C4-2B (cell line): ENCODE measurements at regions not wholly inside any gene's neighbourhood (a gene's known extent, or its start where the extent isn't known, plus 50 kb on each side); places are given as distances from the start of the nearest gene placed in this dataset.
"Not testable (repeated sequence)": the region's sequence is repeated elsewhere in the genome, so short reads cannot be mapped to it uniquely, and the experiment has no call there.

Experiments
- H3K27ac ChIP-seq: fragments of 450-650 bp; 2 replicates; pipeline ENCODE4 v1.5.1; 2017
- CTCF ChIP-seq: fragments of 450-650 bp; conservative IDR thresholded peaks from 2 replicates; pipeline ENCODE4 v1.5.1; 2017; ENCODE audit warnings: mild to moderate bottlenecking
- ZFX ChIP-seq: fragments of 450-650 bp; IDR thresholded peaks from 2 replicates; pipeline ENCODE4 v1.6.1; 2017

DNA sequence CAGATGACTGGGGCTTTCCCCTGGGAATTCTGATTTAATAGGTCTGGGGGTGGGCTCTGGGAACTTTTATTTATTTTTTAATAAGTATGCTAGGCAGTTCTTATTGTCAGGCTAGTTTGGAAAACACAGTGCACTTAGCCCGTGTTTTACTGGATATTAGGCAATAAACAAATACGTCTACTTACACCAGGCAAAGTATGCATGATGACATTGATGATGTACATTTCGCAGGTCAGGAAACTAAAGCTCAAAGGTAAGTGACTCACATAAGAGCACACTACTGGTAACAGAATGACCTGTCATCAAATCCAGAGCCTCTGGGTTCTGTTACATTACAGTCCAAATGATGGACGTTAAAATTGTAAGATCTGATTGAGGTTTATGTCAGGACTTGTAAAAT, 144.4 kb upstream of the EXOC2 start:
- H3K27ac ChIP-seq = no peak overlapping the region

GRCh38 chr6:836276-836853, 143.4 kb upstream of the EXOC2 start:
- TF ChIP-seq ZFX = no peak
- no peak for TF ChIP-seq CTCF

More for the DNA sequence above, 144.4 kb upstream of the EXOC2 start:
- no peak for TF ChIP-seq CTCF
- TF ChIP-seq ZFX = no peak

DNA sequence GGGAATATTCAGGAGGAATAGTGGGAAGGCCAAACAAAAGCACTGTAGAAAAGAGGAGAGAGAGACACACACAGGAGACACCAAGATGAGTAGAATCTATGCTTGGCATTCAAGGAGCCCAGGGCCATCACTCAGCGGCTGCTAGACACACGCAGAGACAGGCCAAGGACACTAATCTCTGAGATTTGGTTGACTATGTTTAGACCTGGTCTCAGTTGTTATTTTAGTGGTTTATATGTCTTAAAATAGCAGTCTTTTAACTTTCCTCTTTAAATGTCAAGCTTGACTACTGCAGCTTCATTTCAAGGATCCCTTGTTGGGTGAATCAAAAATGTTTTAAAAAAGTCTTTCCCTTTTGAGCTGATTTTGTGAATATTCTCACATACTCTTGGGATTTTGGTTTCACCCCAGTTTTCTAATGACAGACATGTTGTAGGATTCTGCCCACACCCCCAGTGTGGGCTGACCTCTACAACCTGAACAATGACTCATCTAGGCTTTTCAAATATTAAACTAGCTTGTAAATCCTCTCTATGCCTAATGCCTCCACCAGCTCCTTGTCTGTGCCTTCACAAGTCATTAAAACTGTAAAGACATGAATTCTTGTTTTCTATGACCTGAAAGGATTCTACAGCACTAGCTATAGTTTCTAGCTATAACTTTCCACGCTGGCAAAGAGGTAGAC, 142.7 kb upstream of the EXOC2 start:
- no peak for TF ChIP-seq ZFX
- no peak for TF ChIP-seq CTCF
- no peak overlapping the region for H3K27ac ChIP-seq

More at GRCh38 chr6:836276-836853, 143.4 kb upstream of the EXOC2 start:
- H3K27ac ChIP-seq = no peak overlapping the region

DNA sequence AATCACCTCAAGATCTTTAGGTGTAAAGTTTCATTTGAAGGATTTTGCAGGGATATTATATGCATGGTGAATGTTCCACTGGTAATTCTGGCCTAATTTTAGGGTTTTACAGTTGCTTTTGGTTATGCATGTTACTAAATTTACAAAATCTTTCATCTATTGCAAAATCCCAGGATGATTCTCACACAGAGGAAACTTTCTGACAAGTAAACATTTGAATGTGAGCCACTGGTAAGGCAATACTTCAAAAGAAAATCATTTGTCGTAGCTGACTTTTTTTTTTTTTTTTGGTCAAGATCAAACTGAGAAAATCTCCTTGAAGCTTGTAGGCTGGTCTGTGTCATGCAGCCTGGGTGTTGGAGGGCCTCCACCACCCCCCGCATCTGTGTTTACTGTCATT, 141.9 kb upstream of the EXOC2 start:
- TF ChIP-seq ZFX = no peak
- TF ChIP-seq CTCF = no peak
- H3K27ac ChIP-seq = no peak overlapping the region

DNA sequence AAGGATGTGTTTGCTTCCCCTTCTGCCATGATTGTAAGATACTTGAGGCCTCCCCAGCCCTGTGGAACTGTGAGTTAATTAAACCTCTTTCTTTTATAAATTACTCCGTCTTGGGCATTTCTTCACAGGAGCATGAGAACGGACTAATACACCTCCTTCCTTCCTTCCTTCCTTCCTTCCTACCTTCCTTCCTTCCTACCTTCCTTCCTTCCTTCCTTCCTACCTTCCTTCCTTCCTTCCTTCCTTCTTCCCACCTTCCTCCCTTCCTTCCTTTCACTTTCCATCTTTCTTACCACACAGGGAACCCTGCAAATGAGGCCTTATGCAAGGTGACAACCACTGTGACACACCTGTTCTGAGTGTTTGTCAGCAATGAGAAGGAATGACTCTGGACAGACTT, 141.3 kb upstream of the EXOC2 start:
- no peak overlapping the region for H3K27ac ChIP-seq
- no peak for TF ChIP-seq CTCF
- no peak for TF ChIP-seq ZFX

DNA sequence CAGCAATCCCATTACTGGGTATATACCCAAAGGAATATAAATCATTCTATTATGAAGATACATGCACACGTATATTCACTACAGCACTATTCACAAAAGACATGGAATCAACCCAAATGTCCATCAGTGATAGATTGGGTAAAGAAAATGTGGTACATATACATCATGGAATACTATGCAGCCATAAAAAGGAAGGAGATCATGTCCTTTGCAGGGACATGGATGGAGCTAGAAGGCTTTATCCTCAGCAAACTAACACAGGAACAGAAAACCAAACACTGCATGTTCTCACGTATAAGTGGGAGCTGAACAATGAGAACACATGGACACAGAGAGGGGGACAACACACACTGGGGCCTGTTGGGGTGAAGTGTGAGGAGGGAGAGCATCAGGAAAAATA, 139.9 kb upstream of the EXOC2 start:
- H3K27ac ChIP-seq = not testable (repeated sequence)

GRCh38 chr6:830667-831327, 137.9 kb upstream of the EXOC2 start:
- TF ChIP-seq CTCF = no peak
- no peak for TF ChIP-seq ZFX
- no peak overlapping the region for H3K27ac ChIP-seq

GRCh38 chr6:829656-830055, 136.7 kb upstream of the EXOC2 start:
- TF ChIP-seq CTCF = no peak
- no peak for TF ChIP-seq ZFX

More at GRCh38 chr6:829656-830055, 136.7 kb upstream of the EXOC2 start:
- H3K27ac ChIP-seq = no peak overlapping the region
